OCI-LY1 (cell line): ENCODE measurements at regions not wholly inside any gene's neighbourhood (a gene's known extent, or its start where the extent isn't known, plus 50 kb on each side); places are given as distances from the start of the nearest gene placed in this dataset.

ENCODE experiments used
- H2AFZ ChIP-seq: fragments of 200-600 bp; sonication (generic), shearing (Covaris generic); 2 replicates; pipeline ENCODE4 v1.6.0; 2014; ENCODE audit warnings: antibody characterized with exemption, mild to moderate bottlenecking, low read length
- H3F3A ChIP-seq: fragments of 200-600 bp; sonication (generic), shearing (Covaris generic); 2 replicates; pipeline ENCODE4 v1.6.0; 2014; ENCODE audit warnings: mild to moderate bottlenecking, antibody characterized with exemption, low read length, moderate library complexity; ENCODE audit not compliant: insufficient read depth
- H3K27ac ChIP-seq: fragments of 200-600 bp; sonication (generic); 2 replicates; pipeline ENCODE4 v1.5.1; 2014; ENCODE audit warnings: low read length, mixed run types, mild to moderate bottlenecking, low read depth; ENCODE audit not compliant: poor library complexity, severe bottlenecking
- H3K27me3 ChIP-seq: fragments of 200-600 bp; sonication (generic); 2 replicates; pipeline ENCODE4 v1.6.0; 2014; ENCODE audit warnings: antibody characterized with exemption, mild to moderate bottlenecking, low read length, moderate library complexity; ENCODE audit not compliant: insufficient read depth
- H3K36me3 ChIP-seq: fragments of 200-600 bp; sonication (generic); 2 replicates; pipeline ENCODE4 v1.6.1; 2014; ENCODE audit warnings: mild to moderate bottlenecking, antibody characterized with exemption, low read length, moderate library complexity, mixed read lengths; ENCODE audit not compliant: insufficient read depth
- H3K4me1 ChIP-seq: fragments of 200-600 bp; sonication (generic); 2 replicates; pipeline ENCODE4 v1.5.1; 2014; ENCODE audit warnings: mild to moderate bottlenecking, low read length, moderate library complexity; ENCODE audit not compliant: insufficient read depth, severe bottlenecking
- H3K4me2 ChIP-seq: fragments of 200-600 bp; sonication (generic), shearing (Covaris generic); 2 replicates; pipeline ENCODE4 v1.6.1; 2014; ENCODE audit warnings: low read length
- H3K4me3 ChIP-seq: fragments of 200-600 bp; sonication (generic); 2 replicates; pipeline ENCODE4 v1.5.1; 2014; ENCODE audit warnings: low read length, low read depth, mild to moderate bottlenecking, mixed read lengths; ENCODE audit not compliant: poor library complexity, severe bottlenecking
- H3K79me2 ChIP-seq: fragments of 200-600 bp; shearing (Covaris generic); 2 replicates; pipeline ENCODE4 v1.6.1; 2016; ENCODE audit warnings: mixed run types, low read length, mixed read lengths; ENCODE audit not compliant: insufficient read depth
- H3K9ac ChIP-seq: fragments of 200-600 bp; sonication (generic), shearing (Covaris generic); 2 replicates; pipeline ENCODE4 v1.6.1; 2014; ENCODE audit warnings: mild to moderate bottlenecking, low read length, mixed read lengths
- H3K9me2 ChIP-seq: fragments of 200-600 bp; sonication (generic), shearing (Covaris generic); 2 replicates; pipeline ENCODE4 v1.6.1; 2014; ENCODE audit warnings: low read depth, mild to moderate bottlenecking, low read length, mixed read lengths
- H3K9me3 ChIP-seq: fragments of 200-600 bp; shearing (Covaris generic); 2 replicates; pipeline ENCODE4 v1.6.1; 2014; ENCODE audit warnings: low read length, mixed read lengths
- H4K20me1 ChIP-seq: fragments of 200-600 bp; sonication (generic), shearing (Covaris generic); 2 replicates; pipeline ENCODE4 v1.6.0; 2016; ENCODE audit warnings: mild to moderate bottlenecking, low read length; ENCODE audit not compliant: insufficient read depth
- CTCF ChIP-seq: fragments of 200-600 bp; sonication (generic), shearing (Covaris generic); IDR thresholded peaks from 2 replicates; pipeline ENCODE4 v1.5.1; 2017; ENCODE audit warnings: mild to moderate bottlenecking, antibody characterized with exemption, low read length, moderate library complexity, mixed read lengths
- EZH2 ChIP-seq: fragments of 200-600 bp; sonication (generic), shearing (Covaris generic); IDR thresholded peaks from 2 replicates; pipeline ENCODE4 v1.8.0; 2017; ENCODE audit warnings: borderline replicate concordance, mixed run types, mild to moderate bottlenecking, antibody characterized with exemption, low read length, moderate library complexity, mixed read lengths

DNA sequence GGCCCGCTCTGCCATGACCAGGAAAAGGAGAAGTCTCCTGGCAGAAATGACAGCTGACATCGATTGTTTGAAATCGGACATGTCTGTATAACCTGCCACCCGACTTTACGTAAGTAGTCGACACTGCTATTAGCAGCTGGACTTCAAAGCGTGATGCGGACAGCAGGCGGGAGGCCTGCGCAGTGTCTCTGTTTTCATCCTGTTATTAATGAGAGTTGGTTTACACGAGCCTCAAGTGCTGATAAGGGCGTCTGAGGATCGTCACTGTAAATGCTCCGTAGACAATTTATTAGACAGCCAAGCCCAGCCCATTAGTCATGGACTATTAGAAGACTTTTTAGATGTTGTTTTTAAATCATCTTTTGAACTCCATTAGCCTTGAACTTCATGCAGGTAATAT is 328.3 kb downstream of the FOXL1 start:
- Histone ChIP-seq H3K27me3 (peaks cover 4% of the 10 kb centered on the region; the same call in 1 of the 2 replicates), H3K9me3 (no peaks in the 10 kb centered on the region), H4K20me1 (no peaks in the 10 kb centered on the region), H2AFZ (no peak overlapping the region), H3K4me2 (no peak overlapping the region), H3K27ac (no peak overlapping the region), H3K9me2 (no peaks in the 10 kb centered on the region), H3K4me1 (no peaks in the 10 kb centered on the region), H3K36me3 (no peaks in the 10 kb centered on the region), H3K79me2 (no peaks in the 10 kb centered on the region), H3F3A (no peaks in the 10 kb centered on the region), H3K4me3 (no peak overlapping the region), H3K9ac (no peak overlapping the region)
- TF ChIP-seq EZH2 (no peak), CTCF (no peak)

- TF ChIP-seq CTCF (no peak), EZH2 (no peak)
- Histone ChIP-seq H3K27me3 (0 out of 2 replicates have a peak, but pooled peaks cover 4% of the 10 kb centered on the region), H4K20me1 (no peaks in the 10 kb centered on the region), H3K4me2 (no peak overlapping the region), H3K9me3 (no peaks in the 10 kb centered on the region), H3K9me2 (no peaks in the 10 kb centered on the region), H3K4me1 (no peaks in the 10 kb centered on the region), H2AFZ (no peak overlapping the region), H3F3A (no peaks in the 10 kb centered on the region), H3K9ac (no peak overlapping the region), H3K4me3 (no peak overlapping the region), H3K36me3 (no peaks in the 10 kb centered on the region), H3K27ac (no peak overlapping the region), H3K79me2 (no peaks in the 10 kb centered on the region)
Measured at GRCh38 chr16:86909359-86910160, 331.2 kb downstream of the FOXL1 start.

GRCh38 chr16:86910161-86910769 is 331.9 kb downstream of the FOXL1 start:
- no peak overlapping the region for H3K4me3 ChIP-seq

More at GRCh38 chr16:86910161-86910769, 331.9 kb downstream of the FOXL1 start:
- no peaks in the 10 kb centered on the region for H3K36me3 ChIP-seq
- H3F3A ChIP-seq = no peaks in the 10 kb centered on the region
- H3K4me2 ChIP-seq = no peak overlapping the region
- H2AFZ ChIP-seq = no peak overlapping the region
- H4K20me1 ChIP-seq = no peaks in the 10 kb centered on the region
- no peaks in the 10 kb centered on the region for H3K9me3 ChIP-seq
- no peaks in the 10 kb centered on the region for H3K4me1 ChIP-seq
- no peak for TF ChIP-seq CTCF
- no peak for TF ChIP-seq EZH2
- no peak overlapping the region for H3K9ac ChIP-seq
- H3K79me2 ChIP-seq = no peaks in the 10 kb centered on the region
- 0 out of 2 replicates have a peak, but pooled peaks cover 4% of the 10 kb centered on the region for H3K27me3 ChIP-seq
- no peaks in the 10 kb centered on the region for H3K9me2 ChIP-seq
- H3K27ac ChIP-seq = no peak overlapping the region
